Left lobe of liver (tissue), 2 donors: ENCODE measurements at regions not wholly inside any gene's neighbourhood (a gene's known extent, or its start where the extent isn't known, plus 50 kb on each side); places are given as distances from the start of the nearest gene placed in this dataset.
A peak's percentile ranks its signal among the peaks of the same experiment; 100 is the strongest.

Experiments
- ATAC-seq: fragments of 200-7000 bp; cut with Tn5 transposase; one replicate; pipeline ENCODE4 v1.9.1; 2020; ENCODE audit warnings: mild to moderate bottlenecking, moderate library complexity
- DNase-seq: peaks from one replicate; pipeline ENCODE4 v3.0.0-alpha.2; 2020; ENCODE audit warnings: low spot score
- donor health status: DM: no; HTN: no; CAD: no; lungs with moderate emphysema.
- donor health status: DM: no; HTN: yes; CAD: no.

- DNase-seq, result no peak
- ATAC-seq, result no peak
Observed at GRCh38 chr4:89166971-89167475, 55.7 kb downstream of the TIGD2 start.

- no peak for DNase-seq
- no peak for ATAC-seq
Observed at GRCh38 chr4:89171176-89171805, 60.0 kb downstream of the TIGD2 start.

DNA sequence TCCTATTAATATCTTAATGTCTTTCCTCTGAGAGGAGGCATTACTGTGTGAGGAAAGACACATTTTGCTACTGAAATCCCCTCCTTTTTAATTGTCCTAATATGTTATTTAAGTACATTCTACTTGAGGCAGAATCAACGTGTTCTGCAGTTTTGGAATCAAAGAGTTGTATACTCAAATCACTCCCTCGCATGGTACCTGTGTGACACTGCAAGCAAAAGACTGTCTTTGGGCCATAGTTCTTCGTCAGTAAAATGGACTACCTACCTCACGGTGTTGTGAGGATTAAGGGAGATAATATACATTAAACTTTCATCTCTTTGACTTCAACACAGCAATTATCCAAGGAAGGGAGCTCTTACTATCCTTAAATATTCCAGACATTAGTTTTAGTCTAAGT, 61.5 kb downstream of the TIGD2 start:
- ATAC-seq, result no peak
- DNase-seq, result no peak

DNA sequence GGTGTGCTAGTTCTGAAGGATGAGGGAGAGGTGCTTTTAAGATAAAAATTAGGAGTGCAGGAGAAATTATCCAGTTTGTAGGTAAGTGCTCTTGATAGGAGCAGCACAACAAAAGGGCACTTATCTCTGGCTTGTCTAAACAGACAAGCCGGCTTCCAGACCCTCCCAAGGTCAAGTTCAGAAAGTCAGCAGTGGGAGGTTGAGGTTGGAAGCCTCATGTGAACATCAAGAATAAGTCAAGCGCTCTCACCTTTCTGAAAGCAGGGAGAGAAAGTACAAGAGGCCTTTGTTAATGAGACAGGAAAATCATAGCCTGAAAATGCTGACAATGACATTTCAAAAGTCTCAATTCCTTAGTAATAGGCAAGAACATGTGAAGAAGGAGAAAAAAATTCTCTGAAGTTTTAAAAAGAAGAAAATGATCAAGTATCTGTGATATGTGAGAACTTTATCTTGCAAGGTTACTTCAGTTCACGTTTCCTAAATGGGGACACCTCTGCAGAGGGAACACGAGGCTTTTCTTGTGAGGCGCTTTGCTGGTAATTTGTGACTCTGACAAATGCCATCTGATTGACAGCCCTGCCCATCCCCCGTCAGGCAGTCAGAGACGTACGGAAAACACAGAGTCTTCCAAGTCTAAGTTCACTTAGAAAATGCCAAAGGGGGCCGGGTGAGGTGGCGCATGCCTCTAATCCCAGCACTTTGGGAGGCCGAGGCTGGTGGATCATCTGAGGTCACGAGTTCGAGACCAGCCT, 62.2 kb downstream of the TIGD2 start:
- DNase-seq (no peak), ATAC-seq (no peak)

GRCh38 chr4:89174784-89175183, 63.5 kb downstream of the TIGD2 start:
- no peak for ATAC-seq

DNA sequence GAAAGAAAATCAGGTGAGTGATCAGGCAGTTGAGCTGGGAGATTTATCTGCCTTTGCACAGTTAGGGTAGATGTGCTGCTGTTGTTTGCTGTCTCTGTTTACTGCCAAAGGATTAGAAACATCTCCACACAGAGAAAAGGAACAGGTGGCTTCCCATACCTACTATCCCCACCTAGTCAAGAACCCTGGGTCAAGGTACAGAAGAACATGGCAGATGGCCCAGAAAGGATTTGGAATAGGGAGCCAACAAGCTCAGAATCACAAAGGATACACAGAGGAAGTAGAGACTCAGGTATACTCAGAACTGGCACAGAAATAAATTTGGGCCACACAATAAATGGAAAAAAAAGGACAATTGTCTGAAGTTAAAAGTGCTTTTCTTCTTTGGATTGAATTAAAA, 64.3 kb downstream of the TIGD2 start:
- ATAC-seq (peak; percentile 92), DNase-seq (peak; percentile 59)

More at GRCh38 chr4:89174784-89175183, 63.5 kb downstream of the TIGD2 start:
- no peak for DNase-seq

DNA sequence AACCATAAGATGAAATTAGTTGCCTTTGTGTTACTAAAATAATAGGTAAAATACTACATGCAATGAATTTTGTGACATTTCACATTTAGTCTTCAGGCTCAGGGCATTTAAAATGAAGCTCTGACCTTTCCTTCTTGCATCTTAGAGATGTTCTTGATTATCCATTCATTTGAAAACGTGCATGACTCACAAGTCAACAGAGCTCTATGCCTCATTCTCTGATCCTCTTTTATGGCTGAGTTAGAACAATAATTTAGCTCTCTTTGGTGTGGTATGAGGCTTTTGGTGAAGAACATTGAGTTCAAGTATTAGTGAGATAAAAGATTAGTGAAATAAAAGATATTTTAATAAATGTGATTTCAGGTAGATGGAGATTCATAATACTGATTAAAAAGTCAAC, 66.5 kb downstream of the TIGD2 start:
- DNase-seq (no peak), ATAC-seq (no peak)

- DNase-seq, result no peak
Observed at GRCh38 chr4:89184407-89184806, 73.1 kb downstream of the TIGD2 start.

More at GRCh38 chr4:89184407-89184806, 73.1 kb downstream of the TIGD2 start:
- ATAC-seq, result no peak
